GM12878 (cell line): ENCODE measurements at regions not wholly inside any gene's neighbourhood (a gene's known extent, or its start where the extent isn't known, plus 50 kb on each side); places are given as distances from the start of the nearest gene placed in this dataset.

Source experiments
- ATAC-seq: fragments of 200-7000 bp; cut with Tn5 transposase; 3 replicates; pipeline ENCODE4 v1.9.1; 2020; ENCODE audit warnings: mild to moderate bottlenecking, moderate library complexity
- BruUV-seq: library from RNA; stranded (reverse); fragments of 400-500 nt; replicated peaks from 2 replicates; lab custom pipeline; 2021; lab: Mats Ljungman, UMichigan
- CTCF ChIA-PET: fragments of 300-600 bp; sonication (Branson Sonifier 250); formaldehyde crosslinking; extraction: SDS; loops from one replicate; lab custom pipeline; 2021; ENCODE audit warnings: inconsistent platforms; lab: Yijun Ruan, JAX
- POLR2A ChIA-PET: fragments of 350-600 bp; formaldehyde crosslinking; extraction: SDS; loops from one replicate; lab custom pipeline; 2021; ENCODE audit warnings: inconsistent platforms; lab: Charles Lee
- RAD21 ChIA-PET: fragments of 300-600 bp; sonication (Branson Sonifier 250); formaldehyde crosslinking; loops from one replicate; lab custom pipeline; 2023; ENCODE audit warnings: antibody characterized with exemption; ENCODE audit not compliant: unreplicated experiment; lab: Charles Lee
- SMC1A ChIA-PET: fragments of 300-600 bp; sonication (Branson Sonifier 250); formaldehyde crosslinking; loops from one replicate; lab custom pipeline; 2023; ENCODE audit not compliant: unreplicated experiment, uncharacterized antibody; lab: Charles Lee
- DNase-seq: peaks from one replicate; pipeline ENCODE4 v3.0.0-alpha.2; 2011; ENCODE audit warnings: low read depth, low spot score
- FAIRE-seq: peaks from 3 replicates; lab custom pipeline; 2011; peaks lifted over from hg19 to GRCh38; lab: Jason Lieb, UNC
- H2AFZ ChIP-seq: 2 replicates; pipeline ENCODE4 v1.6.0; 2011; ENCODE audit warnings: low read depth, low read length, control low read depth; ENCODE audit not compliant: control insufficient read depth
- H3K27ac ChIP-seq: 2 replicates; pipeline ENCODE4 v1.5.1; 2011; ENCODE audit warnings: control low read depth; ENCODE audit not compliant: control insufficient read depth, insufficient read depth
- H3K27me3 ChIP-seq, 2 experiments: replicated peaks in 1 of 2; 2 replicates each; pipeline versions ENCODE4 v1.6.0 to v1.6.1; 2011; ENCODE audit warnings: low read length in 1 of 2; ENCODE audit not compliant: control insufficient read depth in 2 of 2, insufficient read depth in 2 of 2
- H3K36me3 ChIP-seq, 2 experiments: 2 replicates each; pipeline ENCODE4 v1.5.1; 2011; ENCODE audit warnings: low read length in 1 of 2; ENCODE audit not compliant: control insufficient read depth in 2 of 2, insufficient read depth in 2 of 2
- H3K4me1 ChIP-seq: 2 replicates; pipeline ENCODE4 v1.6.1; 2011; ENCODE audit warnings: mild to moderate bottlenecking, low read length, moderate library complexity, mixed read lengths; ENCODE audit not compliant: control insufficient read depth, insufficient read depth
- H3K4me2 ChIP-seq: 2 replicates; pipeline ENCODE4 v1.6.0; 2011; ENCODE audit warnings: control low read depth; ENCODE audit not compliant: control insufficient read depth, insufficient read depth
- H3K4me3 ChIP-seq: fragments of 200-600 bp; sonication (generic); 2 replicates; pipeline ENCODE4 v1.5.1; 2016
- H3K79me2 ChIP-seq: 2 replicates; pipeline ENCODE4 v1.6.0; 2011; ENCODE audit warnings: low read length; ENCODE audit not compliant: control insufficient read depth, insufficient read depth
- H3K9ac ChIP-seq: 2 replicates; pipeline ENCODE4 v1.8.0; 2011; ENCODE audit warnings: low read length, control low read depth, mixed read lengths; ENCODE audit not compliant: control insufficient read depth, insufficient read depth
- H3K9me3 ChIP-seq: replicated peaks from 3 replicates; pipeline ENCODE4 v1.5.1; 2011; ENCODE audit warnings: mild to moderate bottlenecking, low read length; ENCODE audit not compliant: control insufficient read depth, insufficient read depth
- H4K20me1 ChIP-seq: 2 replicates; pipeline ENCODE4 v1.6.0; 2011; ENCODE audit not compliant: control insufficient read depth, insufficient read depth
- CBFB ChIP-seq: IDR thresholded peaks from 2 replicates; pipeline ENCODE4 v1.6.1; 2016; ENCODE audit warnings: antibody characterized with exemption, low read depth
- CREB1 ChIP-seq: IDR thresholded peaks from 2 replicates; pipeline ENCODE4 v1.6.1; 2012; ENCODE audit warnings: low read depth, mild to moderate bottlenecking, inconsistent platforms
- DPF2 ChIP-seq: fragments of 450-650 bp; IDR thresholded peaks from 2 replicates; pipeline ENCODE4 v1.6.1; 2017; ENCODE audit warnings: mild to moderate bottlenecking
- JUND ChIP-seq: IDR thresholded peaks from 2 replicates; pipeline ENCODE4 v1.6.1; 2012; ENCODE audit warnings: low read depth, mild to moderate bottlenecking, low read length, improper control_type of control experiment, moderate library complexity
- MYB ChIP-seq: fragments of 150-350 bp; IDR thresholded peaks from 2 replicates; pipeline ENCODE4 v1.6.1; 2014; ENCODE audit warnings: mild to moderate bottlenecking, low read depth, low read length, borderline replicate concordance
- MYC ChIP-seq: IDR thresholded peaks from 2 replicates; pipeline ENCODE4 v1.6.1; 2011; ENCODE audit warnings: mild to moderate bottlenecking, low read length, moderate library complexity, inconsistent platforms; ENCODE audit not compliant: insufficient read depth, insufficient replicate concordance, insufficient read length, severe bottlenecking
- TCF12 ChIP-seq: IDR thresholded peaks from 2 replicates; pipeline ENCODE4 v1.6.1; 2011; ENCODE audit warnings: low read depth, mild to moderate bottlenecking, low read length
- ZNF622 ChIP-seq: fragments of 450-650 bp; IDR thresholded peaks from 2 replicates; pipeline ENCODE4 v1.6.1; 2017; ENCODE audit warnings: mild to moderate bottlenecking, inconsistent platforms
- whole genome bisulfite sequencing: methylation state at CpG from one replicate; pipeline ENCODE4 v1.1.6; 2016; ENCODE audit warnings: low lambda C conversion rate; ENCODE audit not compliant: insufficient replicate concordance, insufficient coverage; ENCODE audit errors: missing lambda C conversion rate; 5-methylcytosine and 5-hydroxymethylcytosine counted together
- in situ Hi-C: fragments of 300-500 bp; cut with MboI; formaldehyde crosslinking; loops from 9 replicates; pipeline ENCODE4 v1.14.3; 2018; ENCODE audit warnings: mixed read lengths
- intact Hi-C: fragments of 100-400 bp; cut with micrococcal nuclease; formaldehyde crosslinking; loops from one replicate; pipeline ENCODE4 v1.14.2; 2022; ENCODE audit not compliant: unreplicated experiment
- TF ChIP-seq, protein P1 (sequence below): IDR thresholded peaks from 2 replicates; pipeline ENCODE4 v1.6.1; 2011; ENCODE audit warnings: low read depth, low read length, improper control_type of control experiment, borderline replicate concordance
- TF ChIP-seq, protein P2 (sequence below): IDR thresholded peaks from 2 replicates; pipeline ENCODE4 v1.6.1; 2012; ENCODE audit warnings: low read length, inconsistent platforms
- TF ChIP-seq, protein P3 (sequence below): IDR thresholded peaks from 2 replicates; pipeline ENCODE4 v1.6.1; 2011; ENCODE audit warnings: mild to moderate bottlenecking, low read depth, low read length, moderate library complexity; ENCODE audit not compliant: insufficient replicate concordance
- TF ChIP-seq, protein P4 (sequence below): fragments of 450-650 bp; IDR thresholded peaks from 2 replicates; pipeline ENCODE4 v1.6.1; 2017; ENCODE audit warnings: mild to moderate bottlenecking, low read depth, inconsistent platforms; ENCODE audit not compliant: poor library complexity, severe bottlenecking
- TF ChIP-seq, protein P5 (sequence below): fragments of 450-650 bp; IDR thresholded peaks from 2 replicates; pipeline ENCODE4 v1.6.1; 2017; ENCODE audit warnings: mild to moderate bottlenecking, moderate library complexity
- TF ChIP-seq, protein P6 (sequence below): IDR thresholded peaks from 2 replicates; pipeline ENCODE4 v1.6.1; 2011; ENCODE audit warnings: low read depth, mild to moderate bottlenecking, low read length, moderate library complexity, borderline replicate concordance; ENCODE audit errors: extremely low read depth

DNA sequence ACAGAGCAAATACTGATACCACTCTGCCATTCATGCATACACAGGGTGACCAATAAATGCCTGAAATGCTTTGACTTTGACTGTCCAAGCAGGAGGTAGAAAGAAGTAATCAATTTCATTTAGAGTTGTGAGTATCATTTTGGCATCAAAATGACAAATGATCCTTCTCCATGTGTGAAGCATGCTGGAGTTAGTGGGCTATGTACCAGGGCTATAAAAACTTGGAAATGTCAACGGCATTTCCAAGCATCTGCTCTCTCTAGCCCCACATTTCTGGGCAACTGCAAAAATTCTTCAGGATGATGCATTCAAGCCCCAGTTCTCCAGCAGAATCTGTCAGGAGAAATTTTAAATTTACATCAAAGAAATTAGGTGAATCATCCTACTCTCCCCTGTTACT, 208.4 kb upstream of the PTBP2 start:
- Histone ChIP-seq H4K20me1 (no peaks in the 10 kb centered on the region), H3K27me3 (no peaks in the 10 kb centered on the region), H3K4me1 (peaks cover 3% of the 10 kb centered on the region; the same call in 1 of the 2 replicates), H3K9ac (no peak overlapping the region), H3K27ac (no peak overlapping the region), H3K4me3 (no peak overlapping the region), H2AFZ (no peak overlapping the region), H3K79me2 (no peaks in the 10 kb centered on the region), H3K9me3 (no peaks in the 10 kb centered on the region), H3K4me2 (no peak overlapping the region), H3K36me3 (no peaks in the 10 kb centered on the region)
- FAIRE-seq: no peak
- TF ChIP-seq, protein P1, sequence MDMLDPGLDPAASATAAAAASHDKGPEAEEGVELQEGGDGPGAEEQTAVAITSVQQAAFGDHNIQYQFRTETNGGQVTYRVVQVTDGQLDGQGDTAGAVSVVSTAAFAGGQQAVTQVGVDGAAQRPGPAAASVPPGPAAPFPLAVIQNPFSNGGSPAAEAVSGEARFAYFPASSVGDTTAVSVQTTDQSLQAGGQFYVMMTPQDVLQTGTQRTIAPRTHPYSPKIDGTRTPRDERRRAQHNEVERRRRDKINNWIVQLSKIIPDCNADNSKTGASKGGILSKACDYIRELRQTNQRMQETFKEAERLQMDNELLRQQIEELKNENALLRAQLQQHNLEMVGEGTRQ: no peak
- TF ChIP-seq CBFB (no peak), DPF2 (no peak), CREB1 (no peak), JUND (no peak), MYC (no peak), ZNF622 (no peak), TCF12 (no peak), MYB (no peak)
- TF ChIP-seq, protein P2, sequence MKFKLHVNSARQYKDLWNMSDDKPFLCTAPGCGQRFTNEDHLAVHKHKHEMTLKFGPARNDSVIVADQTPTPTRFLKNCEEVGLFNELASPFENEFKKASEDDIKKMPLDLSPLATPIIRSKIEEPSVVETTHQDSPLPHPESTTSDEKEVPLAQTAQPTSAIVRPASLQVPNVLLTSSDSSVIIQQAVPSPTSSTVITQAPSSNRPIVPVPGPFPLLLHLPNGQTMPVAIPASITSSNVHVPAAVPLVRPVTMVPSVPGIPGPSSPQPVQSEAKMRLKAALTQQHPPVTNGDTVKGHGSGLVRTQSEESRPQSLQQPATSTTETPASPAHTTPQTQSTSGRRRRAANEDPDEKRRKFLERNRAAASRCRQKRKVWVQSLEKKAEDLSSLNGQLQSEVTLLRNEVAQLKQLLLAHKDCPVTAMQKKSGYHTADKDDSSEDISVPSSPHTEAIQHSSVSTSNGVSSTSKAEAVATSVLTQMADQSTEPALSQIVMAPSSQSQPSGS: no peak
- TF ChIP-seq, protein P3, sequence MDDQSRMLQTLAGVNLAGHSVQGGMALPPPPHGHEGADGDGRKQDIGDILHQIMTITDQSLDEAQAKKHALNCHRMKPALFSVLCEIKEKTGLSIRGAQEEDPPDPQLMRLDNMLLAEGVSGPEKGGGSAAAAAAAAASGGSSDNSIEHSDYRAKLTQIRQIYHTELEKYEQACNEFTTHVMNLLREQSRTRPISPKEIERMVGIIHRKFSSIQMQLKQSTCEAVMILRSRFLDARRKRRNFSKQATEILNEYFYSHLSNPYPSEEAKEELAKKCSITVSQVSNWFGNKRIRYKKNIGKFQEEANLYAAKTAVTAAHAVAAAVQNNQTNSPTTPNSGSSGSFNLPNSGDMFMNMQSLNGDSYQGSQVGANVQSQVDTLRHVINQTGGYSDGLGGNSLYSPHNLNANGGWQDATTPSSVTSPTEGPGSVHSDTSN: no peak
- TF ChIP-seq, protein P4, sequence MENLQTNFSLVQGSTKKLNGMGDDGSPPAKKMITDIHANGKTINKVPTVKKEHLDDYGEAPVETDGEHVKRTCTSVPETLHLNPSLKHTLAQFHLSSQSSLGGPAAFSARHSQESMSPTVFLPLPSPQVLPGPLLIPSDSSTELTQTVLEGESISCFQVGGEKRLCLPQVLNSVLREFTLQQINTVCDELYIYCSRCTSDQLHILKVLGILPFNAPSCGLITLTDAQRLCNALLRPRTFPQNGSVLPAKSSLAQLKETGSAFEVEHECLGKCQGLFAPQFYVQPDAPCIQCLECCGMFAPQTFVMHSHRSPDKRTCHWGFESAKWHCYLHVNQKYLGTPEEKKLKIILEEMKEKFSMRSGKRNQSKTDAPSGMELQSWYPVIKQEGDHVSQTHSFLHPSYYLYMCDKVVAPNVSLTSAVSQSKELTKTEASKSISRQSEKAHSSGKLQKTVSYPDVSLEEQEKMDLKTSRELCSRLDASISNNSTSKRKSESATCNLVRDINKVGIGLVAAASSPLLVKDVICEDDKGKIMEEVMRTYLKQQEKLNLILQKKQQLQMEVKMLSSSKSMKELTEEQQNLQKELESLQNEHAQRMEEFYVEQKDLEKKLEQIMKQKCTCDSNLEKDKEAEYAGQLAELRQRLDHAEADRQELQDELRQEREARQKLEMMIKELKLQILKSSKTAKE: no peak
- TF ChIP-seq, protein P5, sequence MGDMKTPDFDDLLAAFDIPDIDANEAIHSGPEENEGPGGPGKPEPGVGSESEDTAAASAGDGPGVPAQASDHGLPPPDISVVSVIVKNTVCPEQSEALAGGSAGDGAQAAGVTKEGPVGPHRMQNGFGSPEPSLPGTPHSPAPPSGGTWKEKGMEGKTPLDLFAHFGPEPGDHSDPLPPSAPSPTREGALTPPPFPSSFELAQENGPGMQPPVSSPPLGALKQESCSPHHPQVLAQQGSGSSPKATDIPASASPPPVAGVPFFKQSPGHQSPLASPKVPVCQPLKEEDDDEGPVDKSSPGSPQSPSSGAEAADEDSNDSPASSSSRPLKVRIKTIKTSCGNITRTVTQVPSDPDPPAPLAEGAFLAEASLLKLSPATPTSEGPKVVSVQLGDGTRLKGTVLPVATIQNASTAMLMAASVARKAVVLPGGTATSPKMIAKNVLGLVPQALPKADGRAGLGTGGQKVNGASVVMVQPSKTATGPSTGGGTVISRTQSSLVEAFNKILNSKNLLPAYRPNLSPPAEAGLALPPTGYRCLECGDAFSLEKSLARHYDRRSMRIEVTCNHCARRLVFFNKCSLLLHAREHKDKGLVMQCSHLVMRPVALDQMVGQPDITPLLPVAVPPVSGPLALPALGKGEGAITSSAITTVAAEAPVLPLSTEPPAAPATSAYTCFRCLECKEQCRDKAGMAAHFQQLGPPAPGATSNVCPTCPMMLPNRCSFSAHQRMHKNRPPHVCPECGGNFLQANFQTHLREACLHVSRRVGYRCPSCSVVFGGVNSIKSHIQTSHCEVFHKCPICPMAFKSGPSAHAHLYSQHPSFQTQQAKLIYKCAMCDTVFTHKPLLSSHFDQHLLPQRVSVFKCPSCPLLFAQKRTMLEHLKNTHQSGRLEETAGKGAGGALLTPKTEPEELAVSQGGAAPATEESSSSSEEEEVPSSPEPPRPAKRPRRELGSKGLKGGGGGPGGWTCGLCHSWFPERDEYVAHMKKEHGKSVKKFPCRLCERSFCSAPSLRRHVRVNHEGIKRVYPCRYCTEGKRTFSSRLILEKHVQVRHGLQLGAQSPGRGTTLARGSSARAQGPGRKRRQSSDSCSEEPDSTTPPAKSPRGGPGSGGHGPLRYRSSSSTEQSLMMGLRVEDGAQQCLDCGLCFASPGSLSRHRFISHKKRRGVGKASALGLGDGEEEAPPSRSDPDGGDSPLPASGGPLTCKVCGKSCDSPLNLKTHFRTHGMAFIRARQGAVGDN: no peak
- TF ChIP-seq, protein P6, sequence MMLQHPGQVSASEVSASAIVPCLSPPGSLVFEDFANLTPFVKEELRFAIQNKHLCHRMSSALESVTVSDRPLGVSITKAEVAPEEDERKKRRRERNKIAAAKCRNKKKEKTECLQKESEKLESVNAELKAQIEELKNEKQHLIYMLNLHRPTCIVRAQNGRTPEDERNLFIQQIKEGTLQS: no peak
- RAD21 ChIA-PET: no interaction called here
- in situ Hi-C loops: no loop called here
- SMC1A ChIA-PET: no interaction called here
- ATAC-seq: no peak
- 0% methylated on average over 1 of the region's 1 CpG for WGBS
- intact Hi-C loops: no loop called here
- BruUV-seq: no TSS peak
- no peak for DNase-seq
- POLR2A ChIA-PET: no interaction called here
- CTCF ChIA-PET: no interaction called here
